Fibroblast of the aortic adventitia (primary cell): ENCODE measurements at regions not wholly inside any gene's neighbourhood (a gene's known extent, or its start where the extent isn't known, plus 50 kb on each side); places are given as distances from the start of the nearest gene placed in this dataset.

Experiments used
- DNase-seq: peaks from one replicate; pipeline ENCODE4 v3.0.0-alpha.2; 2010; ENCODE audit warnings: low read depth
- H3K4me3 ChIP-seq: 2 replicates; pipeline ENCODE4 v1.5.1; 2011; ENCODE audit warnings: low read depth, mild to moderate bottlenecking, control low read depth, low read length, moderate library complexity
- TF ChIP-seq, protein P1 (sequence below): IDR thresholded peaks from 2 replicates; pipeline ENCODE4 v1.5.1; 2011; ENCODE audit warnings: mild to moderate bottlenecking, low read length, control low read depth, inconsistent platforms; ENCODE audit not compliant: insufficient read depth

DNA sequence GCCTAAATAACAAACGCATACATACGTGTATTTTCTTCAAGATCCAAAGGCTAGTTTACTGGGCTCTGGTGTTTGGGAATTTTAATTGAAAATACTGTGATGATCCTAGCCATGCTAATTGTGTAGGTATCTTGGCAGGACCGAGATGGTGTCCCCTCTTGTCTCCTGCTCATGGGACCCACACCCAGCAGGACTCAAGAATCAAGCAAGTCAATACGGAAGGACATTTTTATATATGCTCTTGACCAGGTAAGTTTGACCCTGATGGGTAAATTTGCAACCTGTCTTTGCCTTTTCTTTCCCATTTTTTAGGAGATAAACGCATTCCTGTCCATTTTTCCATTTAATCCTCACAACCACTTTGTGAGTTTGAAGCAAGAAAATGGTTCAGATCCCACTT lies 111.8 kb upstream of the MYCN start:
- DNase-seq, result no peak
- TF ChIP-seq, protein P1, sequence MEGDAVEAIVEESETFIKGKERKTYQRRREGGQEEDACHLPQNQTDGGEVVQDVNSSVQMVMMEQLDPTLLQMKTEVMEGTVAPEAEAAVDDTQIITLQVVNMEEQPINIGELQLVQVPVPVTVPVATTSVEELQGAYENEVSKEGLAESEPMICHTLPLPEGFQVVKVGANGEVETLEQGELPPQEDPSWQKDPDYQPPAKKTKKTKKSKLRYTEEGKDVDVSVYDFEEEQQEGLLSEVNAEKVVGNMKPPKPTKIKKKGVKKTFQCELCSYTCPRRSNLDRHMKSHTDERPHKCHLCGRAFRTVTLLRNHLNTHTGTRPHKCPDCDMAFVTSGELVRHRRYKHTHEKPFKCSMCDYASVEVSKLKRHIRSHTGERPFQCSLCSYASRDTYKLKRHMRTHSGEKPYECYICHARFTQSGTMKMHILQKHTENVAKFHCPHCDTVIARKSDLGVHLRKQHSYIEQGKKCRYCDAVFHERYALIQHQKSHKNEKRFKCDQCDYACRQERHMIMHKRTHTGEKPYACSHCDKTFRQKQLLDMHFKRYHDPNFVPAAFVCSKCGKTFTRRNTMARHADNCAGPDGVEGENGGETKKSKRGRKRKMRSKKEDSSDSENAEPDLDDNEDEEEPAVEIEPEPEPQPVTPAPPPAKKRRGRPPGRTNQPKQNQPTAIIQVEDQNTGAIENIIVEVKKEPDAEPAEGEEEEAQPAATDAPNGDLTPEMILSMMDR, result no peak
- no peak overlapping the region for H3K4me3 ChIP-seq

DNA sequence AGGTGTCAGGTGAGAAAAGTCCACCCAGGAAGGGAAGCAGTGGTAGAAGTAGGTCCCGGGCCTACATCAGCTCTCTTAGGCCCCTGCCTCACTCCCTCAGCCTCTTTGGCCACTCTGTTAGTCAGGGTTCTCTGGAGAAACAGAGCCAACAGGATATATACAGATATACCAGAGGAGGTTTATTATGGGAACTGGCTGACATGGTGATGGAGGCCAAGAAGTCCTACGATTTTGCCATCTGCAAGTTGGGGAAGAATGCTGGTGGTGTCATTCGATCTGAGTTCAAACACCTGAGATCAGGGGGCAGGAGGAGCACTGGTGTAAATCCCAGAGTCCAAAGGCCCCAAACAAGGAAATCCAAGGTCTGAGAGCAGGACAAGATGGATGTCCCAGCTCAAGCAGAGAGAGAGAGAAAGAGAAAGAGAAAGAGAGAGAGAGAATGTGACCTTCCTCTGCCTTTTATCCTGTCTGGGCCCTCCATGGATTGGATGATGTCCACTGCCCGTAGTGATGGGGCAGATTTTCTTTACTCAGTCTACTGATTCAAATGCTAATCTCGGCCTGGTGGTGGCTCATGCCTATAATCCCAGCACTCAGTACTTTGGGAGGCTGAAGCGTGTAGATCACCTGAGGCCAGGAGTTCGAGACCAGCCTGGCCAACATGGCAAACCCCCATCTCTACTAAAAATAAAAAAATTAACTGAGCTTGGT lies 111.1 kb upstream of the MYCN start:
- DNase-seq, result no peak
- no peak overlapping the region for H3K4me3 ChIP-seq
- TF ChIP-seq, protein P1, result no peak

DNA sequence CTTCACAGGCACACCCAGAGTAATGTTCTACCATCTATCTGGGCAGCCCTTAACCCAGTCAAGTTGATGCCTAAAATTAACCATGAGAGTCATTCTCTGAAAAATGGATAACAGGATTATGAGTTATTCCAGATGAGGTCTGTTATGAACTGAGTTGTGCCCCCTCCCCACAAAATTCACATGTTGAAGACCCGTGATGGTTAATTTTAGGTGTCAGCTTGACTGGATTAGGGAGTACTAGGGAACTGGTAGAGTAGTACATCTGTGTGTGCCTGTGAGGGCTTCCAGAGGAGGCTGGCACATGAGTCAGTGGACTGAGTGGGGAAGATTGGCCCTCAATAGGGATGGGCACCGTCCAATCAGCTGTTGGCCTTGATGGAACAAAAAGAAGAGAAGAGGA lies 110.4 kb upstream of the MYCN start:
- DNase-seq, result no peak
- no peak overlapping the region for H3K4me3 ChIP-seq
- TF ChIP-seq, protein P1, result no peak

GRCh38 chr2:15830937-15831549 lies 109.3 kb upstream of the MYCN start:
- TF ChIP-seq, protein P1, result no peak

DNA sequence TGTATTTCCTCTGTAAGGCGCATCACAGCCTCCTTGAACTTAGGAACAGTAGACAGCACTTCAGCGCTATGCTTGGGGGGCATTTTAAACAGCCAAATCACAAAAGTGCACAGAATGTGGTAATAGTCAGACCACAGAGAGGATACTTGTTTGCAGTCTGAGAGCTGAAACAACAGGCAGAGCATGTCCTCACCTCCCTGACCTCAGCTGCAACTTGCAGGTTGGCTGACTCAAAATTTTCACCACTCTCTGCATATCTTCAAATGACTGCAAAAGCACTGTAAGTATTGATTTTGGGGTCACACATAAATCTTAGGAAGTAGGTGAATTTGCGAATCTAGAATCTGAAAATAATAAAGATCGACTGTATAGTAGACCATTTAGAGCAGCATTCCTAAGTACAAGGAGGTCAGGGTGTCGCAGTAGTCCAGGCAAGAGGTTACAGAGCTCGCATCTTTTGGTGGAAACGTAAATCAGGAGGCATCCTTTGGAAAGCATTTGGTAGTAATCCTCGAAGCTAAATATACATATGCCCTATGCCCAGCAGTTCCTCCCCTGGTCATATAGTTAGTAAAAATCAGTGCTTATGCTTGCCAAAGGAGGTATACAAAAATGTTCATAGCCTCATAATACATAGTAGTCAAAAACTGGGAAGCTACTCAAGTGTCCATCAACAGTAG lies 108.2 kb upstream of the MYCN start:
- TF ChIP-seq, protein P1, result no peak
- no peak for DNase-seq
- no peak overlapping the region for H3K4me3 ChIP-seq

More at GRCh38 chr2:15830937-15831549, 109.3 kb upstream of the MYCN start:
- H3K4me3 ChIP-seq, result no peak overlapping the region
- no peak for DNase-seq

GRCh38 chr2:15832849-15833680 lies 107.3 kb upstream of the MYCN start:
- DNase-seq, result no peak
- H3K4me3 ChIP-seq, result no peak overlapping the region
- TF ChIP-seq, protein P1, result no peak
